Astrocyte (in vitro differentiated cells and primary cell): ENCODE measurements at regions not wholly inside any gene's neighbourhood (a gene's known extent, or its start where the extent isn't known, plus 50 kb on each side); places are given as distances from the start of the nearest gene placed in this dataset.

Source experiments
- DNase-seq: peaks from one replicate; pipeline ENCODE4 v3.0.0-alpha.2; 2010; ENCODE audit warnings: low read depth
- FAIRE-seq: peaks from 2 replicates; lab custom pipeline; 2011; peaks lifted over from hg19 to GRCh38; lab: Jason Lieb, UNC
- H2AFZ ChIP-seq: 2 replicates; pipeline ENCODE4 v1.6.0; 2012; ENCODE audit warnings: low read depth, low read length, inconsistent platforms
- H3K27ac ChIP-seq: 2 replicates; pipeline ENCODE4 v1.5.1; 2011; ENCODE audit warnings: low read depth, low read length, inconsistent platforms
- H3K27me3 ChIP-seq: 2 replicates; pipeline ENCODE4 v1.6.0; 2011; ENCODE audit warnings: low read length, inconsistent platforms; ENCODE audit not compliant: insufficient read depth
- H3K36me3 ChIP-seq: 2 replicates; pipeline ENCODE4 v1.5.1; 2011; ENCODE audit warnings: low read length, inconsistent platforms; ENCODE audit not compliant: insufficient read depth
- H3K4me1 ChIP-seq: 2 replicates; pipeline ENCODE4 v1.5.1; 2011; ENCODE audit warnings: low read length, inconsistent platforms; ENCODE audit not compliant: insufficient read depth
- H3K4me2 ChIP-seq: 2 replicates; pipeline ENCODE4 v1.6.0; 2012; ENCODE audit warnings: low read length, inconsistent platforms
- H3K4me3 ChIP-seq: 2 replicates; pipeline ENCODE4 v1.5.1; 2011; ENCODE audit warnings: low read depth, mild to moderate bottlenecking, low read length, inconsistent platforms; ENCODE audit not compliant: insufficient read depth
- H3K79me2 ChIP-seq: 2 replicates; pipeline ENCODE4 v1.6.0; 2012; ENCODE audit warnings: mild to moderate bottlenecking, low read length, inconsistent platforms; ENCODE audit not compliant: insufficient read depth
- H3K9ac ChIP-seq: 2 replicates; pipeline ENCODE4 v1.6.0; 2012; ENCODE audit warnings: mild to moderate bottlenecking, low read length, inconsistent platforms
- H3K9me3 ChIP-seq: 2 replicates; pipeline ENCODE4 v1.5.1; 2012; ENCODE audit warnings: low read depth, mild to moderate bottlenecking, low read length, inconsistent platforms; ENCODE audit not compliant: insufficient read depth
- H4K20me1 ChIP-seq: 2 replicates; pipeline ENCODE4 v1.6.0; 2012; ENCODE audit warnings: low read length, inconsistent platforms; ENCODE audit not compliant: insufficient read depth
- H3K27ac Mint-ChIP-seq: one replicate; pipeline ENCODE4 v1.8.0; 2021; ENCODE audit warnings: mild to moderate bottlenecking, mixed read lengths; ENCODE audit not compliant: unreplicated experiment
- H3K27me3 Mint-ChIP-seq: one replicate; pipeline ENCODE4 v1.8.0; 2021; ENCODE audit warnings: low read depth, mixed read lengths; ENCODE audit not compliant: unreplicated experiment
- H3K36me3 Mint-ChIP-seq: one replicate; pipeline ENCODE4 v1.8.0; 2021; ENCODE audit warnings: low read depth, mixed read lengths; ENCODE audit not compliant: unreplicated experiment
- H3K4me1 Mint-ChIP-seq: one replicate; pipeline ENCODE4 v1.8.0; 2021; ENCODE audit warnings: low read depth, mixed read lengths; ENCODE audit not compliant: unreplicated experiment
- H3K4me3 Mint-ChIP-seq: one replicate; pipeline ENCODE4 v1.8.0; 2021; ENCODE audit warnings: mild to moderate bottlenecking, moderate library complexity, mixed read lengths; ENCODE audit not compliant: unreplicated experiment
- H3K9me3 Mint-ChIP-seq: one replicate; pipeline ENCODE4 v1.8.0; 2021; ENCODE audit warnings: mild to moderate bottlenecking, mixed read lengths; ENCODE audit not compliant: unreplicated experiment
- EZH2 ChIP-seq: IDR thresholded peaks from 2 replicates; pipeline ENCODE4 v1.6.1; 2012; ENCODE audit warnings: mild to moderate bottlenecking, low read length, inconsistent platforms; ENCODE audit not compliant: insufficient read depth
- TF ChIP-seq, protein P1 (sequence below): IDR thresholded peaks from 2 replicates; pipeline ENCODE4 v1.5.1; 2011; ENCODE audit warnings: low read depth, mild to moderate bottlenecking, inconsistent platforms, low read length, moderate library complexity; ENCODE audit not compliant: insufficient read depth

GRCh38 chr6:130672153-130672552 lies 155.1 kb upstream of the SMLR1 start:
- Histone ChIP-seq H3K27me3 (no peaks in the 10 kb centered on the region), H3K4me2 (no peak overlapping the region), H3K79me2 (no peaks in the 10 kb centered on the region), H3K9ac (no peak overlapping the region), H3K4me1 (no peaks in the 10 kb centered on the region), H3K27ac (no peak overlapping the region), H3K36me3 (no peaks in the 10 kb centered on the region), H3K9me3 (no peaks in the 10 kb centered on the region), H2AFZ (no peak overlapping the region), H3K4me3 (no peak overlapping the region), H4K20me1 (no peaks in the 10 kb centered on the region)
- TF ChIP-seq, protein P1, sequence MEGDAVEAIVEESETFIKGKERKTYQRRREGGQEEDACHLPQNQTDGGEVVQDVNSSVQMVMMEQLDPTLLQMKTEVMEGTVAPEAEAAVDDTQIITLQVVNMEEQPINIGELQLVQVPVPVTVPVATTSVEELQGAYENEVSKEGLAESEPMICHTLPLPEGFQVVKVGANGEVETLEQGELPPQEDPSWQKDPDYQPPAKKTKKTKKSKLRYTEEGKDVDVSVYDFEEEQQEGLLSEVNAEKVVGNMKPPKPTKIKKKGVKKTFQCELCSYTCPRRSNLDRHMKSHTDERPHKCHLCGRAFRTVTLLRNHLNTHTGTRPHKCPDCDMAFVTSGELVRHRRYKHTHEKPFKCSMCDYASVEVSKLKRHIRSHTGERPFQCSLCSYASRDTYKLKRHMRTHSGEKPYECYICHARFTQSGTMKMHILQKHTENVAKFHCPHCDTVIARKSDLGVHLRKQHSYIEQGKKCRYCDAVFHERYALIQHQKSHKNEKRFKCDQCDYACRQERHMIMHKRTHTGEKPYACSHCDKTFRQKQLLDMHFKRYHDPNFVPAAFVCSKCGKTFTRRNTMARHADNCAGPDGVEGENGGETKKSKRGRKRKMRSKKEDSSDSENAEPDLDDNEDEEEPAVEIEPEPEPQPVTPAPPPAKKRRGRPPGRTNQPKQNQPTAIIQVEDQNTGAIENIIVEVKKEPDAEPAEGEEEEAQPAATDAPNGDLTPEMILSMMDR: no peak
- no peak for TF ChIP-seq EZH2
- H3K27me3 Mint-ChIP-seq: no peaks in the 10 kb centered on the region
- H3K4me1 Mint-ChIP-seq: peaks cover 10% of the 10 kb centered on the region
- DNase-seq (no peak), FAIRE-seq (no peak)
- H3K4me3 Mint-ChIP-seq: no peak overlapping the region
- H3K27ac Mint-ChIP-seq: no peak overlapping the region
- no peaks in the 10 kb centered on the region for H3K36me3 Mint-ChIP-seq
- H3K9me3 Mint-ChIP-seq: peaks cover 5% of the 10 kb centered on the region

- Histone ChIP-seq H3K4me2 (no peak overlapping the region), H3K79me2 (no peaks in the 10 kb centered on the region), H4K20me1 (no peaks in the 10 kb centered on the region), H3K36me3 (no peaks in the 10 kb centered on the region), H3K9me3 (no peaks in the 10 kb centered on the region), H3K4me1 (no peaks in the 10 kb centered on the region), H3K4me3 (no peak overlapping the region), H2AFZ (no peak overlapping the region), H3K9ac (no peak overlapping the region), H3K27ac (peak overlapping the region; percentile 21), H3K27me3 (no peaks in the 10 kb centered on the region)
- no peaks in the 10 kb centered on the region for H3K27me3 Mint-ChIP-seq
- H3K4me3 Mint-ChIP-seq: no peak overlapping the region
- no peaks in the 10 kb centered on the region for H3K36me3 Mint-ChIP-seq
- DNase-seq (no peak), FAIRE-seq (no peak)
- H3K9me3 Mint-ChIP-seq: peaks cover 5% of the 10 kb centered on the region
- no peak overlapping the region for H3K27ac Mint-ChIP-seq
- peaks cover 10% of the 10 kb centered on the region for H3K4me1 Mint-ChIP-seq
- TF ChIP-seq EZH2: no peak
- TF ChIP-seq, protein P1: no peak
These were observed 152.6 kb upstream of the SMLR1 start for GRCh38 chr6:130674604-130675003.

GRCh38 chr6:130675072-130675471 lies 152.1 kb upstream of the SMLR1 start:
- peaks cover 5% of the 10 kb centered on the region for H3K9me3 Mint-ChIP-seq
- no peak overlapping the region for H3K27ac Mint-ChIP-seq
- H3K9me3 ChIP-seq: no peaks in the 10 kb centered on the region
- no peaks in the 10 kb centered on the region for H4K20me1 ChIP-seq
- H3K79me2 ChIP-seq: no peaks in the 10 kb centered on the region
- no peak overlapping the region for H3K4me3 ChIP-seq
- peak overlapping the region; percentile 21 for H3K27ac ChIP-seq
- H3K27me3 ChIP-seq: no peaks in the 10 kb centered on the region
- H3K27me3 Mint-ChIP-seq: no peaks in the 10 kb centered on the region
- H3K36me3 Mint-ChIP-seq: no peaks in the 10 kb centered on the region
- no peak overlapping the region for H3K9ac ChIP-seq
- no peak overlapping the region for H3K4me3 Mint-ChIP-seq
- H3K4me1 Mint-ChIP-seq: peaks cover 10% of the 10 kb centered on the region
- no peaks in the 10 kb centered on the region for H3K4me1 ChIP-seq
- H3K36me3 ChIP-seq: no peaks in the 10 kb centered on the region
- TF ChIP-seq EZH2: no peak
- TF ChIP-seq, protein P1: no peak
- no peak overlapping the region for H2AFZ ChIP-seq
- no peak overlapping the region for H3K4me2 ChIP-seq
- FAIRE-seq (no peak), DNase-seq (peak; percentile 75)
